AG04449 (cell line): ENCODE measurements at regions not wholly inside any gene's neighbourhood (a gene's known extent, or its start where the extent isn't known, plus 50 kb on each side); places are given as distances from the start of the nearest gene placed in this dataset.
"Not testable (repeated sequence)": the region's sequence is repeated elsewhere in the genome, so short reads cannot be mapped to it uniquely, and the experiment has no call there.

Experiments
- CTCF ChIA-PET: fragments of 350-600 bp; formaldehyde crosslinking; extraction: SDS; loops from one replicate; lab custom pipeline; 2021; ENCODE audit warnings: antibody characterized with exemption; lab: Yijun Ruan, JAX
- POLR2A ChIA-PET: fragments of 400-600, 350-600 bp; formaldehyde crosslinking; extraction: SDS; loops from one replicate; lab custom pipeline; 2020; ENCODE audit warnings: antibody characterized with exemption, inconsistent platforms; lab: Yijun Ruan, JAX
- DNase-seq: peaks from one replicate; pipeline ENCODE4 v3.0.0-alpha.2; 2010; ENCODE audit warnings: low read depth, low spot score
- H3K4me3 ChIP-seq: 2 replicates; pipeline ENCODE4 v1.5.1; 2011; ENCODE audit warnings: low read depth, mild to moderate bottlenecking, control low read depth, low read length
- TF ChIP-seq, protein P1 (sequence below): IDR thresholded peaks from one replicate; pipeline ENCODE4 v1.5.1; 2011; ENCODE audit warnings: mild to moderate bottlenecking, moderate library complexity, low read length, control low read depth, inconsistent platforms; ENCODE audit not compliant: insufficient read depth; ENCODE audit errors: missing control alignments

DNA sequence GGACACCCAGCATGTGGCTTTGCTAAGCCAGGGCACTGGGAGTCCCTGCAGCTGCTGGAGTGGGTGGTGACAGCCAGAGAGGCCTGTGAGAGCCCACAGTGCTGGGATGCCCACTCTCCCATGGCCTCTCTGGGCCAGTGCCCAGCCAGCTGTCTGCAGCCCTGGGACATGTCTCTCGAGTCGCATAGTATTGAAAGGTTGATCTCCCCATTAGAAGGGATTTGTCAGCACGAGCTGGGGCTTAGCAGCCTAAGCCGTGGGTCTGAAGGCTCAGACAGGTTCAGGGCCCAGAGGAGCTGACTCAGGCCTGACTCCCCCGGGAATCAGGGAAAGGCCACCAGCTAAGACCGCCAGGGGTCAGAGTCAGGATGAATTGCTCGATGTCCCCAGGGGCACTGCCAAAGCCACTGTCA, 53.5 kb downstream of the FOXD2 start:
- ChIA-PET POLR2A (no interaction called here), CTCF (interaction anchor here (1.4 kb wide), 1 partner anchor 10 kb away, joined by 3 read pairs; no protein-coding TSS in a partner anchor)
- no peak for DNase-seq

DNA sequence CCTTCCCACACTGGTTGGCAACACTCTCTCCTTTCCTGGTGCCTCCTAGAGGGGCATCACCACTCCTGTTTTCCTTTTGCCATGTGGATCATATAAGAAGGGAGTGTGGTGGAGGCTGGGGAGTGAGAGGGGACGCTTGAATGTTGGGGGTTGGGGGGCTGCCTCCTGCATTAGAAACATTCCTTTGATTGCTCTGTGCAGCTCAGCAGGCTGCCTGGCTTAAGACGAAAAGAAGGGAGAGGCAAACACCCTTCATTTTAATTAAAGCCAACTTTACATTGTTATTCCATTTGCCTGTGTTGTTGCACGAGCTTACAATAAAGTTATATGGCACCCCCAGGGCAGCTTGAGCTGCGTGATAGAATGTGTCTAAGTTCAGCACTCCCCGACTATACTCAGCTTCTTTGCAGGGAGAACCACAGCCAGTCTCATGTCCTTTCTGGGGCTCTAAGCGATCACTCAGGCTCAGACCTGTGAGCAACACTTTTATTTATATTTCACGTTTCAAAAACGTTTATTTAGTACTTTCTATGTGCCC, 57.4 kb downstream of the FOXD2 start:
- TF ChIP-seq, protein P1, sequence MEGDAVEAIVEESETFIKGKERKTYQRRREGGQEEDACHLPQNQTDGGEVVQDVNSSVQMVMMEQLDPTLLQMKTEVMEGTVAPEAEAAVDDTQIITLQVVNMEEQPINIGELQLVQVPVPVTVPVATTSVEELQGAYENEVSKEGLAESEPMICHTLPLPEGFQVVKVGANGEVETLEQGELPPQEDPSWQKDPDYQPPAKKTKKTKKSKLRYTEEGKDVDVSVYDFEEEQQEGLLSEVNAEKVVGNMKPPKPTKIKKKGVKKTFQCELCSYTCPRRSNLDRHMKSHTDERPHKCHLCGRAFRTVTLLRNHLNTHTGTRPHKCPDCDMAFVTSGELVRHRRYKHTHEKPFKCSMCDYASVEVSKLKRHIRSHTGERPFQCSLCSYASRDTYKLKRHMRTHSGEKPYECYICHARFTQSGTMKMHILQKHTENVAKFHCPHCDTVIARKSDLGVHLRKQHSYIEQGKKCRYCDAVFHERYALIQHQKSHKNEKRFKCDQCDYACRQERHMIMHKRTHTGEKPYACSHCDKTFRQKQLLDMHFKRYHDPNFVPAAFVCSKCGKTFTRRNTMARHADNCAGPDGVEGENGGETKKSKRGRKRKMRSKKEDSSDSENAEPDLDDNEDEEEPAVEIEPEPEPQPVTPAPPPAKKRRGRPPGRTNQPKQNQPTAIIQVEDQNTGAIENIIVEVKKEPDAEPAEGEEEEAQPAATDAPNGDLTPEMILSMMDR: no peak
- ChIA-PET POLR2A (no interaction called here), CTCF (interaction anchor here (1.0 kb wide), 1 partner anchor 57 kb away, joined by 3 read pairs; the partner anchor contains the start of gene FOXD2)
- no peak overlapping the region for H3K4me3 ChIP-seq
- DNase-seq: no peak

More for the DNA sequence above, 53.5 kb downstream of the FOXD2 start:
- TF ChIP-seq, protein P1: no peak
- H3K4me3 ChIP-seq: no peak overlapping the region

DNA sequence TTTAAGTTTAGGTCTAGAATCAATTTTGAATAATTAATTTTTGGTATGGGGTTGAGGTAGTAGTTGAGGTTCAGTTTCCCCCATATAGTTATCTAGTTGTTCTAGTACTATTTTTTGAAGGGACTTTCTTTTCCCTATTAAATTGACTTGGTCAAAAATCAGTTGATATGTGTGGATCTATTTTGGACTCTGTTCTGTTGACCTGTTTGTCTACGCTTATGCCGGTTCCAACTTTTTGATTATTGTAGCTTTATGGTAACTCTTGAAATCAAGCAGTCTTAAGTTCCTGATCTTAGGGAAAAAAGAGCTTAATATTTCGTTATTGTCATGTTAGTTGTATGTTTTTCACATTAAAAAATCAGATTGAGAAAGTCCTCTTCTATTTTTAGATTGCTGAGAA, 60.7 kb downstream of the FOXD2 start:
- CTCF ChIA-PET: no interaction called here
- no peak for DNase-seq
- POLR2A ChIA-PET: no interaction called here
- no peak overlapping the region for H3K4me3 ChIP-seq
- TF ChIP-seq, protein P1: no peak

DNA sequence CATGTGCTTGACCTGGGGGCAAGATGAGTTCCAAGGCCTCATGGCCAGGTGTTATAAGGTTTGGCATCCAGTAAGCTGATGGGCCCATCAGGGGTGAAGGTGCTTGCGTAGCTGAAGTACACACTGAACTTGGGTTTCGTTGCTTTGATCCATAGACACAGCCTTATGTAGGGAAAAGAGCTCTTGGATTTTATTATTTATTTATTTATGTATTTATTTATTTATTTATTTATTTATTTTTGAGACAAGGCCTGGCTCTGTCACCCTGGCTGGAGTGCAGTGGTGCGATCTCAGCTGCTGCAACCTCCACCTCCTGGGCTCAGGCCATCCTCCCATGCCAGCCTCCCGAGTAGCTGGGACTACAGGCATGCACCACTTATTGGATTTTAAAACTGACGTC, 63.2 kb downstream of the FOXD2 start:
- DNase-seq: no peak
- POLR2A ChIA-PET: no interaction called here
- TF ChIP-seq, protein P1: no peak
- CTCF ChIA-PET: interaction anchor here (1.1 to 2.6 kb wide), 2 partner anchors 9 to 209 kb away, joined by 3 to 6 read pairs; no protein-coding TSS in a partner anchor
- no peak overlapping the region for H3K4me3 ChIP-seq

DNA sequence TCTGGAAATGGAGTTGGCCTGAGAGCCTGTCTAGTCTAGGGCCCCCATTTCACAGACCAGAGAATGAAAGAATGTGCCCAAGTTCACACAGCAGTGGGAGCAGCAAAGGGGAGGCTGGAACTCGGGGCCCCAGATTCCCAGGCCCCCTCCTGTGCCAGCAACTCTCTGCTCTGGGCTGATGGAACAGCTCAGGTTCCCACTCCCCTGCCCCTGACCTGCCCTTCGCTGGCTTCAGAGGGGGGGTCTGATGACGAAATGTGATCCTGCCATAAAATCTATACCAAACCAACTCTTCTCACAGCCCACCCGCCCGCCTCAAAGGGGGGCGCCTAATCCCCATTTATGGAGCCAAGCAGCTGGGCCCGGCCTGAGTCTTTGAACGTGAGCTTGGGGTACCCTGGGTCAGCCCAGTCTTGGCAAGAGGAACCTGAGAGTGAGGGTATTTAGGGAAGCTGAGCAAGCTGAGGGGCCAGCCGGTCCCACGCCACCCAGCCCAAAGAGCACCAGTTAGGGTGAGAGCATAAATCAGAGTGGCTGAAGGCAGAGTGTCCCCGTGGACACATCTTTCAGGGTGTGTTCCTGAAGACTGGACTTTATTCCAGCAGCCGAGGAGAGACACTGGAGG, 65.0 kb downstream of the FOXD2 start:
- no peak overlapping the region for H3K4me3 ChIP-seq
- CTCF ChIA-PET: no interaction called here
- DNase-seq: no peak
- TF ChIP-seq, protein P1: no peak
- POLR2A ChIA-PET: no interaction called here

DNA sequence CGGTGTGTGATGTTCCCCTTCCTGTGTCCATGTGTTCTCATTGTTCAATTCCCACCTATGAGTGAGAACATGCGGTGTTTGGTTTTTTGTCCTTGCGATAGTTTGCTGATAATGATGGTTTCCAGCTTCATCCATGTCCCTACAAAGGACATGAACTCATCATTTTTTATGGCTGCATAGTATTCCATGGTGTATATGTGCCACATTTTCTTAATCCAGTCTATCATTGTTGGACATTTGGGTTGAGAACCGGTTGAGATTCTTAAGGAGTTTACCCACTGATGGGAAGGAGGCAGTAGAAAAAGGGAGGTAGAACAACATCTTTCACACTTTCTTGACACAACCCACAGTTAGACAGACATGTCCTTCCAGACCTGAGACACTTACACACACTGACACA, 67.0 kb downstream of the FOXD2 start:
- POLR2A ChIA-PET, DNase-seq, H3K4me3 ChIP-seq: not testable (repeated sequence)
- CTCF ChIA-PET: interaction anchor here (1.7 kb wide), 1 partner anchor 206 kb away, joined by 5 read pairs; no protein-coding TSS in a partner anchor
